GM12892 (cell line): ENCODE measurements at regions not wholly inside any gene's neighbourhood (a gene's known extent, or its start where the extent isn't known, plus 50 kb on each side); places are given as distances from the start of the nearest gene placed in this dataset.

Experiments used
- POLR2A ChIP-seq: IDR thresholded peaks from 2 replicates; pipeline ENCODE4 v1.6.1; 2011; ENCODE audit warnings: low read depth, low read length, control low read depth
- POLR2AphosphoS5 ChIP-seq: IDR thresholded peaks from 2 replicates; pipeline ENCODE4 v1.6.1; 2011; ENCODE audit warnings: low read depth, low read length, control low read depth
- TAF1 ChIP-seq: IDR thresholded peaks from 2 replicates; pipeline ENCODE4 v1.6.1; 2011; ENCODE audit warnings: low read depth, mild to moderate bottlenecking, control low read depth, low read length, borderline replicate concordance

- TF ChIP-seq POLR2A (no peak), POLR2AphosphoS5 (no peak), TAF1 (no peak)
Measured at GRCh38 chr15:54792526-54792925, 404.2 kb downstream of the RSL24D1 start.
